ENCODE measurements at regions not wholly inside any gene's neighbourhood (a gene's known extent, or its start where the extent isn't known, plus 50 kb on each side); places are given as distances from the start of the nearest gene placed in this dataset.

DNA sequence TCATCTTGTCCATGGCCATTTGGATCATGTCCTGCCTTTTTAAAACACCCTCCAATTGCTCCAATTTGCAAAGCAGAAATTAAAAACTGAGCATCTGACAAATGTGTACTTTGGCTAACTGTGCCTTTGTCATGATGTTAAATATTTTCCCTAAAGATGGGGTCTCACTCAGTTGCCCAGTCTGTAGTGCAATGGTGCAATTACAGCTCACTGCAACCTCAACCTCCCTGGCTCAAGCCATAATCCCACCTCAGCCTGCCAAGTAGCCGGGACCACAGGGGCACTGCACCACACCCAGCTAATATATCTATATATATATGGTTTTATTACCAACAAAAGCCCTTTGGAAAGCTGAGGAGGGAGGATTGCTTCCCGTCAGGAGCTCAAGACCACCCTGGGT, 782.7 kb downstream of the UQCRFS1 start:
- no peak for DNase-seq (ENCODE audit: low read depth in 3 of 3, low spot score in 2 of 3)

DNA sequence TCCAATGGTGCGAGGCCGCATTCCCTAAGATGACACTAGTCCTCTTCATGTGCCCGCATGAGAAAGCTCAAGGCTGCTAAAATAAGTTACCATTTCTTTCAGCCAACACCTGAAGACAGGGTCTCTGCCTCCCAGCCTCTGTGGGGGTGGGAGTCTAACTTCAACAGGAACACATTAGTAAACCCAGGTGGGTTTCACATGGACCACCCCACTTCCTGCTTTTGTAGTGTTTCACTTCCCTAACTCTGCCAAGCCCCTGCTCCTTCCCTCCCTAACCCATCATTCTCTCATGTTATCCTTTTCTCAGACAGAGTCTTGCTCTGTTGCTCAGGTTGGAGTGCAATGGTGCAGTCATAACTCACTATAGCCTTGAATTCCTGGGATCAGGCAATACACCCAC, 783.6 kb downstream of the UQCRFS1 start:
- DNase-seq (ENCODE audit: low read depth in 3 of 3, low spot score in 2 of 3), result no peak

DNA sequence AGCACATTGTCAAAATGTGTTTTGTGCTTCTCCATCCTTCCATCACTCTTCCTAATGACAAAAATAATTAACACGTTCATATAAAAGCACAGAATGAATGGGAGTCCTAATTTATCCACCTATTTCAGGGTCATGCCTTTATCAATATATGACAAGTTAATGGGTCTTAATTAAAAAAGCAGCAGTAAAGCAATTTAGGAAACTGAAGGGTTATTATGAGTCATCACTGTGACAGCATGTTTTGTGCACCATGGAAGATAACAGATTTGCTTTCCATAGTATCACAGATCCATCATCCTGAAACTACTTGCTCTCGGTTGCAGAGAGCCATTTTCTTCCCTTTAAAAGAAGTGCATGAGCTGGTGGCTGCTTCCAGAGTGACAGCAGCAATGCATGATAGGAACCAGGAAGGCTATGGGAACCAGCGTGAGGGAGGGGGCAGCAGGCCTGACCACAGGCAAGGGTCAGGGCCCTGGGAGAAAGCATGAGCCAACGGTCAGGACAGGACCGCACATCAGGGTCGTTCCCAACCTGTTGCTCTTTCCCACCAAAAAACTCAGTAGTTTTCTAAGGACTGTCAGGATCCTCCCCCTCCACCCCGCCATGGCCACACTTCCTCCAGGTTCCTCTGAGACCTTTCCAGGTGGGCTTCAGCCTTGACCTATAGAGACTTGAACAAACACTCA, 784.1 kb downstream of the UQCRFS1 start:
- DNase-seq (ENCODE audit: low read depth in 3 of 3, low spot score in 2 of 3), result no peak

DNA sequence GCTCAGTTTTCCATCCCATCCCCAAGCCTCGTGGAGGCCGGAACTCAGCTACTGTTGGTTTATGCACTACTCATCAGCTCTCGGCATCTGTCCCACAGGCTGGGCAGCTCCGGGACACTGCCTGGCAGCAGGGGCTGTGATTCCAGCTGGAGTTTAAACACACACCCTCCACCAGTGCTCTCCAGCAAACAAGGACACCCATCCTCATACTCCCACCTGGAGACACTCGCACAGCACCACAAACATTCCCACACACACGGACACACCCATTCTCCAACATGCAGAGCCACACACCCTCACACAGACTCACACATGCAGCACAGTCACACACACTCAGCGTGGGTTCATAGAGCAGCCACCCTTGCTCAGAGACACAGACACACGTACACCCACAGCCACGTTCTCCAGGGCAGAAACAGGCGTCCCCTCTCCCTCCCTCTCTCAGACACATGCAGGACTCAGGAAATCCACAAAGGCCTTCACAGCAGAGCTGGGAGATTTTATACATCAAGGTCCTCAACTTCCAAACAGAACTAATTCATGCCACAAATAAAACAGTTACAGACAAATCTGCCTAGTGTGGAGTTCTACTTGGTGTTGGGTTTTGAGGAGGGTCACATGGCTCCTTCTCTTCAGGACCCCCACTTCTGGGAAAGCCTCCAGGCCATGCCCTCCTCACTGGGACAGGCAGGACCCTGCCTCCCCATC, 785.4 kb downstream of the UQCRFS1 start:
- no peak for DNase-seq (ENCODE audit: low read depth in 3 of 3, low spot score in 2 of 3)

DNA sequence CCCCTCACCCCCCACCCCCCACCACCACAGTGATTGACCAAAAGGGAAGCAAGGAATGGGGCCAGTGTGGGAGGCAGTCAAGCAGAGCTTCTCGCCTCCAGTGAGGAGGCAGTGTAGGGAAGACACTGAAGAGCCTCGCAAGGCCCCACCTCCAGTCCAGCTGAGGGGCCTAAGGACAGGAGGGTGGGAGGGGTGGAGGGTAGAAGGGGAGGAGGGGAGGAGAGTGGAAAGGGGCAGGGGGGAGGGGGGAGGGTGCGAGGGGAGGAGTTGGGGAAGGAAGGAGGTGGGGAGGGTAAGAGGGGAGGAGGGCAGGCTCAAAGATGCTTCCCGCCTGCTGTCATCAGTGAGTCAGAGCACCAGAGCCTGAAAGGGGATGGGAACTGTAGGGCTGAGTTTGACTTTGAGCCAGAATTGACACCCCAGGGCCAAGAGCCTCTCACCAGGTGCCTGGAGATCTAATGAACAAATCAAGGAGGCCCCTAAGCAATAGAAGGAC, 786.2 kb downstream of the UQCRFS1 start:
- no peak for DNase-seq (ENCODE audit: low read depth in 3 of 3, low spot score in 2 of 3)

DNA sequence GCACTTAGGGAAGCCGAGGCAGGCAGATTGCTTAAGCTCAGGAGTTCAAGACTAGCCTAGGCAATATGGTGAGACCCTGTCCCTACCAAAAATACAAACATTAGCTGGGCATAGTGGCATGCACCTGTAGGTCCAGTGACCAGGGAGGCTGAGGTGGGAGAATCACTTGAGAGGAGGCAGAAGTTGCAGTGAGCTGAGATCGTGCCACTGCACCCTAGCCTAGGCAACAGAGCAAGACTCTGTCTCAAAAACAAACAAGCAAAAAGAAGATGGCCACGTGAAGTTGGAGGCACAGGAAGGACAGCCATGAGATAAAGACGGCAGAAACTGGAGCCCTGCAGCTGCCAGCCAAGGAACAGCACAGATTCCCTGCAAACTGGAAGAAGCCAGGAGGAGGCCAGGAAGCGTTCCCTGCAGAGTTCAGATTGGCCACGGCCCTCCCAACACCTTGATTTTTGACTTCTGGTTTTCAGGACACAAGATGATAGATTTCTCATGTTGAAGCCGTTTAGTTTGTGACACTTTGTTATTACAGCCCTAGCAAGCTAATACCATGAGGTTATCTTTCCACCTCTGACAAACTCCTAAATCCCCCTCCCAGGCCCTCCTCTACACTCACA, 786.7 kb downstream of the UQCRFS1 start:
- no peak for DNase-seq (ENCODE audit: low read depth in 3 of 3, low spot score in 2 of 3)

DNA sequence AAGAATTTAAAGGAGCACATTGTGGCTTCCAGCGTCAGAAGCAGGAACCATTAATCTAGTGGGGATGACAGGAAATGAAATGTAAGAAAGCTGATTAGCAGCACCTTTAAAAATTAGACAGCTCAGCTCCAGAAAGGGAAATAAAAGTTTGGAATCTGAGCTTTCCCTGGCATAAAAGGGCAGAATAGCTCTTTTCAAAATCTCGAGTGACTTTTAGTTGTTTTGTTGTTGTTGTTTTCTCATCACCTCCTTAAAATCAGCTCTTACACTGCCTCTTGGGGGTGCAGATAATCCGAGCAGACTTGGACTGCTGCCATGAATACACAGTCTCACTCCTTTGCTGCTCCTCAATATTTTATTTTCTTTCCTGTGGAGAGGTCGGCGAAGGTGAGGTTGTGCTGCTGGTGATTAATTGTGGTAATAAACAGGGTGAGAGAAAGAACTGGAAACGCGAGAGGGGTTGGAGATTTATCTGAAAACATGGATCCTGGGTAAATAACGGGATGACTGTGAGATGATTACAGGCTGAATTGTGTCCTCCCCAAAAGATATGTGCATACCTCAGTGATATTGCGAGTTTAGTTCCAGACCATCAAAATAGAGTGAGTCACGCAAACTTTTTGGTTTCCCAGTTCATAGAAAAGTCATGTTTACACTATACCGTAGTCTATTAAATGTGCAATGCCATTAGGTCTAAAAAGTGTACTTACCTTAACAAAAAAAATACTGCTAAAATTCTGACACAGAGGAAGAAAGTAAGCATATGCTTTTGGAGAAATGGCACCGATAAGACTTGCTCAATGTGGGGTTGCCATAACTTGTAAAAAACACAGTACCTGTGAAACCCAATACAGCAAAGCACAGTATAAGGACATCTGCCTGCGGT, 787.7 kb downstream of the UQCRFS1 start:
- peak in 1 of 3 donors; percentile 43 for DNase-seq (ENCODE audit: low read depth in 3 of 3, low spot score in 2 of 3)

DNA sequence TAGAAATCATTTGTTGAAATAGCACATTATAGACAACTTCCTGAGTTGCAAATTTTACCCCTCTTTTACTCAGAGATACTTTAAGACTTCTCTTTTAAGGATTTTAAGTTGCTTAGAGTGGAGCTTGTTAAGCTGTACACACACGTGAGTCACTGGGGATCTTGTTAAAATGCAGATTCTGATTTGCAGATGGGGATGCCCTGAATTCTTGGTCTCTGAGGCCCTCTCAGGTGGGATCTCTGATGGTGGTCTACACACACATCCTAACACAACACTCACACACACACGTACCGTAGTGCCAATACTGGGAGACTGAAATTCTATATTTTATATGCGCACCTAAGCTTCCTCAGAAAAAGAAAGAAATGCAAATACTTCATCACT, 788.3 kb downstream of the UQCRFS1 start:
- DNase-seq (ENCODE audit: low read depth in 3 of 3, low spot score in 2 of 3), result no peak

DNA sequence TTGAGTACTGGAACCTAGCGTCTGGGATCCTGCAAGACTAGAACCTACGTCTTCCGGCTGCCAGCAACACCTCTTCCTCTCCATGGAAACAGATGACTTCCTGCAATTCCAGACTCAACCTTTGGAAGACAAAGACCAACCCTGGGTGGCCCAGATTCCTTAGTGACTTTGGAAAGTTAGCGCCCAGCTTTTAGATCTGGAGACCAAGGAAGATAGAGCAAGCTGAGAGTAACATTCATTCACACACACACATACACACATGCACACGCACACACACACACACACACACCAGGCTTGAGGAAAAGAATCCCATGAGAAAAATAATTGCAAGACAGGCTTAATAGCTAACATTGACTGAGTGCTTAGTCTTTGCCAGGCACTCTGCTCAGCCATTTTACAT, 788.9 kb downstream of the UQCRFS1 start:
- no peak for DNase-seq (ENCODE audit: low read depth in 3 of 3, low spot score in 2 of 3)

DNA sequence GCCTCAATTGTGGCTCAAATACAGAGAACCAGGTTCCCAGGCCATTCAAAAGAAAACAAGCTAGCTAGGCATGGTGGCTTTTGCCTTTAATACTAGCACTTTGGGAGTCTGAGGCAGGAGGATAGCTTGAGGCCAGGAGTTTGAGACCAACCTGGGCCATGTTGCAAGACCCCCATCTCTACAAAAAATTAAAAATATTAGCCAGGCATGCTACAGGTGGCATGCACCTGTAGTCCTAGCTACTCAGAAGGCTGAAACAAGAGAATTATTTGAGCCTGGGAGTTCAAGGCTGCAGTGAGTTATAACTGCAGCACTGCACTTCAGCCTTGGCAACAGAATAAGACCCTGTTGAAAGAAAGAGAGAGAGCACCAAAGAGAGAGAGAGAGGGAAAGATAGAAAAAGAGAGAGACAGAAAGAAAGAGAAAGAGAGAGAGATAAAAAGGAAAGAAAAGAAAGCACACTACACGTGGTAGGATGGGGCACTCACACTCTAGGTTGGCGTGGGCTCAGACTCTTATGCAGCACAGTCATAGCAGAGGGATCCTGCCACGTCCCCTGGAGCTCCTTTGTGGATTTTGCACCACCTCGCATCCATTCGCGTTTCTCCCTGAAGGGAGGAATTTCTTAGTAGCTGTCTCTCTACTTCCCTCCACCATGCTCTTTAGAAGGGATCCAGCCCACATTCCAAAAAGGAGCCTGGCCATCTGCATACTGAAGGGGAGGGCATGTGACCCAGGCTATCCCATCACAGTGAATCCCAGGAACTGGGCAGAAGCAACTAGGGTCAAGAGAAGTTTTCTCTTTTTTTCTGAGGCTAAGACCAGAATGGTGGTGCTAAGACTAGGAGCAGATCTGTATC, 789.9 kb downstream of the UQCRFS1 start:
- no peak for DNase-seq (ENCODE audit: low read depth in 3 of 3, low spot score in 2 of 3)

DNA sequence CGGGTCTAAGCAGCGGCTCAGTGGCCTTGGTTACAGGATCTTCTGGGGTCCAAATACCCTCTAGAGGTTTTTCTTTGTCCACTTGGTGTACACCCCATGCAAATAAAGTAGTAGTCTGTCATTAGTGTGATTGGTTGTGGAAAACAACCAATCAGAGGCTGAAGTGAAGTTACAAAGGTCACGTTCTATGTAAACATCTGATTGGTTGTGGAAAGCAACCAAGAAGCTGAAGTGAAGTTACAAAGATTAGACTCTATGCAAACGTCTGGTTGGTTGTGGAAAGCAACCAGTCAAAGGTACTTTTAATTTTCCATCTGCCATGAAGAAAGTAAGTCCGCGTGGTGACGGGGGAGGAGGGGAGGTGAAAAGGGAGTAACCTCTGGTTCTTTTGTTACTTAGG, 790.9 kb downstream of the UQCRFS1 start:
- DNase-seq (ENCODE audit: low read depth in 3 of 3, low spot score in 2 of 3), result no peak

DNA sequence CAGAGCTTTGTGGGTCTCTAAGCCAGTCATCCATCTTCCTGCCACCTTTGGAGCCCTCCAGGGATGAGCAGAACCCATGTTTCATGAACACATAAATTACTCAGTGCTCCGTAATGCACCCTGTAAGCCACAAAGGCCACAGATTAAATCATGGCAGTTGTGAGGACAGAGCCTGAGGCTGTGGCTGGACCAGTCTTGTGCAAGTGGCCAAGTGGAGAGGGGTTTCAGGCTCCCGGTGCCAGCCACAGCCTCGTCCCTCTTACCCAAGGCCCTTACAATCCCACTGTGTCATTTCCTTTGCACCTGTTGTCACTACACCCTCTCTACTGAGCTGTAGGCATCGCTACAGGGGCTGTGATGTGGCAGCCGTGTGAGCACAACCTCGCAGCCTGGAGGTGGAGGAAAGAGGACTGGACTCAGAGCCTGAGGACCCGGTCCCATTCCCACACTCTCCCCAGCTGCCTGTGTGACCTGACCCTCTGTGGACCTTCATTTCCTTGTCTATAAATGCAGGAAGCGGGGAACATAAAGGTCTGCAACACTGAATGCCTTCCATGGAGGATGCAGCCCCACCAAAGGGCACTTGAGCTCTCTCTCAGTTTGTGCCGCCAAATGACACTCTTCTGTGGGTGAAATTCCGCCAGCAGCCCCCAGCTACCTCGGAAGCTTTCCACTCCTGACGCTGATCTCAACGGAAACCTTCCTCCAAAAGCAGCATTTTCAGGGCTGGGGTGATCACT, 792.0 kb downstream of the UQCRFS1 start:
- no peak for DNase-seq (ENCODE audit: low read depth in 3 of 3, low spot score in 2 of 3)

DNA sequence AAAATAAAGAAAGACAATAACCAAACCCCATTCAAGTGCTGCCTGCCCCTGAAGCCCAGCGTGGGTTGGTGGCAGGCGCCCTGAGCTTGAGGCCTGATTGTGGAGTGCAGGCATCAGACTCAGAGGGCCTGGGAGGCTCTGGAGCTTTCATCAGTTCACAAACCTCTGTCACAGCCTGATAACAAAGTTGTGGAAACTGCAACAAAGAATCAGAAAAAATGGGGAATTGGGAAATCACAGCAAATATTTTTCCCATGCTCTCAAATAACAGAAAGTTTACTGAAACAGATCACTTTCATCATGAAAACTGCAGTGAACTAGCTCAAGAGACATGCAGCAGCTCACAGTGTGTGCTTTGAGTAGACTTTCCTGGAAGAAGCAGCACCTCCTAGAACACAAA, 793.6 kb downstream of the UQCRFS1 start:
- no peak for DNase-seq (ENCODE audit: low read depth in 3 of 3, low spot score in 2 of 3)

DNA sequence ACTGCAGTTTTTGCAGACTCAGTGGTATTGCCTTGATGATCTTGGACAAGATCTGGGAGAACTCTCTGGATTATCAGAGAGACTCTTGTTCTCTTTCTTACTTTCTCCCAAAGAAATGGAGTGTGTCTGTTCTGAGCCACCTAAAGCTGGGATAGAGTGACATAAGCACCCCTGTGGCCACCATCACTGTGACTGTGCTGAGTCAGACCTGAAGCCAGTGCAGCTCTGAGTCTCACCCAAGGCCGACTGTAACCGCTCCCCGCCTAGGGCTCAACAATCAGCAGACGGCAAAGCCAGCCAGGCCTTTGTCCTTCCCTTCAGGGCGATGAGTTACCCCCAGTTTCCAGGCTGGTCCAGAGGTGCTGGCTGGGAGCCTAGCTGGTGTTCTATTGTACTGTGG, 795.6 kb downstream of the UQCRFS1 start:
- no peak for DNase-seq (ENCODE audit: low read depth in 3 of 3, low spot score in 2 of 3)

DNA sequence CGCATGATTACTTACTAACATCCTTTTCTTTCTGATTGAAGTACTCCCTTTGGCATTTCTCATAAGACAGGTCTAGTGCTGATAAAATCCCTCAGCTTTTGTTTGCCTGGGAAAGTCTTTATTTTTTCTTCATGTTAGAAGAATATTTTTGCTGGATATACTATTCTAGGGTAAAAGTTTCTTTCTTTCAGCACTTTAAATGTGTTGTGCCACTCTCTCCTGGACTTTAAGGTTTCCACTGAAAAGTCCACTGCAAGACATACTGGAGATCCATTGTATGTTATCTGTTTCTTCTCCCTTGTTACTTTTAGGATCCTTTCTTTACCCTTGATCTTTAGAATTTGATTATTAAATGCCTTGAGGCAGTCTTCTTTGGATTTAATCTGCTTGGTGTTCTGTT, 796.7 kb downstream of the UQCRFS1 start:
- DNase-seq (ENCODE audit: low read depth in 3 of 3, low spot score in 2 of 3), result no peak

DNA sequence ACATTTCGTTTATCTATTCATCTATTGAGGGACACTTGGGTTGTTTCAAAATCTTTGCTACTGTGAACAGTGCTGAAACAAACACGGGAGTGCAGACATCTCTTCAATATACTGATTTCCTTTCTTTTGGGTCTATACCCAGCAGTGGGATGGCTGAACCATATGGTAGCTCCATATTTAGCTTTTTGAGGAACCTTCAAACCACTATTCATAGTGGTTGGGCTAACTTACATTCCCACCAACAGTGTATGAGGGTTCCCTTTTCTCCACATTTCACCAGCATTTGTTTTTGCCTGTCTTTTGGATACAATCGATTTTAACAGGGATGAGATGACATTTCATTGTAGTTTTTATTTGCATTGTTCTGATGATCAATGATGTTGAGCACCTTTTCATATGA, 798.2 kb downstream of the UQCRFS1 start:
- no peak for DNase-seq (ENCODE audit: low read depth in 3 of 3, low spot score in 2 of 3)

DNA sequence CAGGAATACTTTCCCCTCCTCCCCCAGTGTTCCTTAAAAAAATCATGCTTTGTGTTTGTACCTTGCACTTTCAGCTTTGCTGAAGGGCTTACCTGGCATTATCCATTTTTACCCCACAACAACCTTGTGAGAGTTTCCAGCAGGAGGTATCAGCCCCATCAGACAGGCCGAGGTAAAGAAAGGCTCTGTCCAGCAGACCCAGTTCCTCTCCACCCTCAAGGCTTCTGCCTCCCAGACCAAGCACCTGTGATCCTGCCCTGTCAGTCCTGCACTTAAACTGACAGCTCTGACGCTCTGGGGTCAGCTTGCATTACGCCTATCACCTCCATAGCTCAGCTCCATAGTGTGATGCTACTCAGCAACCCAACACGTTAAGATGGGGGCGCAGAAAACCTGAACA, 803.1 kb downstream of the UQCRFS1 start:
- no peak for DNase-seq (ENCODE audit: low read depth in 3 of 3, low spot score in 2 of 3)

DNA sequence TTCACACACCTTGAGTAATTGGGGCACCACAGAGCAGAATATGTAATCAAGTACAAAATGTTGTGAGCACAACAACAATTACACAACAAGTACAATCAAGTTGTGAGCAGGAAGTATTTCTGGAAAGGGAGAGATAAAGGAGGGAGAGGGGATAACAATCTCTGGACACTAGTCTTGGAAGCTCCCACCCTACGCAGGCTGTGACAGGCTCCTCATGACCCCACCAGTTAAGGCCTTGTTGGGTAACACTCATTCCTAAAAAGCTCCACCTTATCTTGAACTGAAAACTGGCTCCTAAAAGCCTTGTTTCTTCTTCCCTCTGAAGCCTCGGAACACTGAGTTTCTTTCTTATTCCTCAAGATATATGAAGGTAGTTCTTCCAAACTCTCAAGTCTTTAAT, 806.0 kb downstream of the UQCRFS1 start:
- DNase-seq (ENCODE audit: low read depth in 3 of 3, low spot score in 2 of 3), result no peak

DNA sequence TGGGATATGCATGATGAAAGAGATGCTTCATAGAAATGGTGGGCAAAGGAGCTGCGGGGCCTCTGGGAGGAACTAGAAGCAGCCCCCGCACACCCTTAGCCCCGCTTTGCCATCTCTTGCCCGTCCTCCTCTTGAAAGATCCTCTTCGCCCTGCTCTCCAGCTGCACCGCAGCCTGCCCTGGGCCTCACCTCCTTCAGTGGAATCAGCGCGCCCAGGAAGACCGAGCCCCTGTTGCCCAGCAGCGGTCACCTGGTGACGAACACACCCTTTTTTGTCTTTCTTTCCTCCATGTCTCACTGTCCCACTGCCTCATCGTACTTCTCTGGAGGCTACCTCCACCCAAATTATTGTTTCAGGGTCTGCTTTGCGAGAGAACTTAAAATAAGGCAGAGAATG, 807.6 kb downstream of the UQCRFS1 start:
- no peak for DNase-seq (ENCODE audit: low read depth in 3 of 3, low spot score in 2 of 3)
